ENCODE measurements at regions not wholly inside any gene's neighbourhood (a gene's known extent, or its start where the extent isn't known, plus 50 kb on each side); places are given as distances from the start of the nearest gene placed in this dataset.
"Not testable (repeated sequence)": the region's sequence is repeated elsewhere in the genome, so short reads cannot be mapped to it uniquely, and the experiment has no call there.

DNA sequence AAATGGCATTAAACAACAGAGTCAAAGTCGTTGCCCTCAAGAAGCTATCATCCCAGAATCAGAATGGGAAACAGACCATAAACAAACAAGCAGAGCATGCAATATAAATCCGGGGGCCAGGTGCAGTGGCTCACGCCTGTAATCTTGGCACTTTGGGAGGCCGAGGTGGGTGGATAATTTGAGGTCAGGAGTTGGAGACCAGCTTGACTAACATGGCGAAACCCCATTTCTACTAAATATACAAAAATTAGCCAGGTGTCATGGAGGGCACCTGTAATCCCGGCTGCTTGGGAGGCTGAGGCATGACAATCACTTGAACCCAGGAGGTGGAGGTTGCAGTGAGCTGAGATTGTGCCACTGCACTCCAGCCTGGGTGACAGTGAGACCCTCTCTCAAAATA is 249.8 kb downstream of the CYRIA start:
- not testable (repeated sequence) for DNase-seq (ENCODE audit: extremely low read depth in 1 of 2, low read depth in 1 of 2)

DNA sequence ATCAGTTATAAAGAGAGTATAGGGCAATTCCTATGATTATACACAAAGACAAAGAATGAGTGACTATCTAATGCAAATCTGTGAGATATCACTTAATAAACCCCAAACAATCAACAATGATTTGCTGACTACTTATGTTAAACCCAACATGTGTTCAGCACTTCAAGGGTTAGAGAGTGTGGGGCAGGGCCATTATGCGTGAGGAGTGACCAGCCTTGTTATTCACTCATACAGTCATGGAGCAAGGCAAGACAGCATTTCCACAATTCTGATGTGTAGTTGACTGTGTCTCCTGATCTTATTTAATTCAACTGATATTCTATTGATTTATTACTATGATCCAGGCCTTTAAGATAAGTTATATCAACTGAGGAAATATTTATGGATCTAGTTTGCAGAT is 251.7 kb downstream of the CYRIA start:
- DNase-seq (ENCODE audit: extremely low read depth in 1 of 2, low read depth in 1 of 2), result no peak

DNA sequence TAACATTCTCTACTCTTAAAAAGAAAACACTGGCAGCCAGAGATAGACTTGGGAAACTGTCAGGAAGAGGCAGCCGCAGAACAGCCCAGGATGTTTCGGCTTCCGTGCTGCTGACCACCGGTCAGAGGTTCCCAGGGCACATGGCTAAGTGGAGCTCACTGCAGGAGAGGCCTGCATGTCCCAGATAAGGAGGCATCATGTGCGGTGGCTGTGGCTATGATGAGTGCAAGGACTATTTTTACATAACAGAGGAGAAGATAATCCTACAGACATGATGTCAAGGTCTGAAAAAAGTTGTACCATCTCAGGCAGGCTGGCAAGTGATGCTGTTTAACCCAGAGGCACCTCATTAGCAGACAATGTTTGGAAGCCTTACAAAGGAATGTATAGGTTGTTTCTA is 252.3 kb downstream of the CYRIA start:
- DNase-seq (ENCODE audit: extremely low read depth in 1 of 2, low read depth in 1 of 2), result no peak

DNA sequence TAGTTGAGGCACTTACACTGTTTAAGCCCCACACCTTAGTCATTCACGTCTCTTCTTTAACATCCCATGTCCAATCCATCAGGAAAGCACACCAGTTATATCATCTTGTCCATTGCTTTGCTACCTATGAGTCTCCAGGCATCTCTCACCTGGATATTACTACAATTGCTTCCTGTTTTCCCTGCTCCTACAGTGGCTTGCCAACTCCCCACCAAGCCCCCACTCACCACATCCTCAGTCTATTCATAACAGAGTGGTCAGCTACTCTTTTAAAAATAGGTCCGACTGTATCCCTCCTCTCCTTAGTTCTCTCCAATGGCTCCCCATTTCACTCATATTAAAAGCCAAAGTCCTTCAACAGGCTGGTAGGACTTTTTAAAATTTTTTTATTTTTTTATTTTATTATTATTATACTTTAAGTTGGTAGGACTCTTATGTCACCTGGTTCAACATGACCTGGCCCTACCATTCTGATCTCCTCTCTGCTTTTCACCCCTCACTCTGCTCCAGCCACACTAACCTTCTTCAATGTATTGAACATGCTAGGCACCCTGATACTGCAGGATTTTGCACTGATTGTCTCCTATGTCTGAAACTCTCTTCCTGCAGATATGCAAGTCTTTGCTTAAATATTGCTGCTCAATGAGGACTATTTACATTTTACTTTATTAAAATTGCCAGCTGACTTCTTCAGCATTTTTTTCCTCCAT is 253.2 kb downstream of the CYRIA start:
- no peak for DNase-seq (ENCODE audit: extremely low read depth in 1 of 2, low read depth in 1 of 2)

DNA sequence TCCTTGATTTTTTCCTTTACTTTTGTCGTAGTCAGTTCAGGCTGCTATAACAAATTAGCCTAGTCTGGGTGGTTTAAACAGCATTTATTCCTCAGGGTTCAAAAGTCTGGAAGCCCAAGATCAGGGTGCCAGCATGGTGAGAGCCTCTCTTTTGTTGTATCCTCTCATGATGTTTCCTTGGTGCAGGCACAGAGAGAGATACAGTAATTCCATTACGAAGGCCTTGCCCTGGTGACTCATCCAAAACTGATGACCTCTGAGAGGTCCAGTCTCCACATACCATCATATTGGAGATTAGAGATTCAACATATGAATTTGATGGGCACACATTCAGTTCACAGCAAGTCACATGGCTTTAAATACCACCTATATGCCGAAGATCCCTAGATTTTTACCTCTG is 253.8 kb downstream of the CYRIA start:
- no peak for DNase-seq (ENCODE audit: extremely low read depth in 1 of 2, low read depth in 1 of 2)

DNA sequence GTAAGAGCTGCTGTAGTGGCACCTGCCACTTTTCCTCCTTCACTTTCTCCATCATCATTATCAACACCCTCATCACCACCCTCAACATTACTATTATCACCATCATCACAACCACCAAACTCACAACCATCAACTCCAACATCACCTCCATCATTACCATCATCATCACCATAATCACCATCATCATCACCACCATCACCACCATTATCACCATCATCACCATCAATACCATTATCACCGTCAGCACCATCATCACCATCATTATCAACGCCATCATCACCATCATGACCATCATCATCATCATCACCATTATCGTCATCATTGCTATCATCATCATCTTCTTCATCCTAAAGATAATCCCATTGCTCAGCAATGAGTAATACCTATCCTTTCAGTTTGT is 255.8 kb downstream of the CYRIA start:
- DNase-seq (ENCODE audit: extremely low read depth in 1 of 2, low read depth in 1 of 2), result no peak

DNA sequence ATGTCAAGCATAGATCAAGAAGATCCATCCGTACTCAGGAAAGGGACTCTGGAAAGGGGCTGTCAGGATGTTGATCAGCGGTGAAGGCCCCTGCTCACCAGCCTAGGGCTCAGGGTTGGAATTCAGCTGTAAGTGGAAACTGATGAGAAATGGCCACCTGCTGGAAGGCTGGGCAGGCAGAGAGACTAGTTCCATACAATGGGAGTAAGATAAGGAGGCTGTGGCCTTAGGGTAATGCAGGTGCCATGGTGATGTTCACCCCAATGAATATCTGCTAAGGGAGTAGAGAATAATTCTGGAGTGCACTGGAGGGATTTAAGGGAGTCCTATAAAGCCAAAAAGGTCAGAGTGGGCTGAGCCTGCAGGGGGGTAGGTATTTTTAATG is 256.6 kb downstream of the CYRIA start:
- DNase-seq (ENCODE audit: extremely low read depth in 1 of 2, low read depth in 1 of 2), result no peak

DNA sequence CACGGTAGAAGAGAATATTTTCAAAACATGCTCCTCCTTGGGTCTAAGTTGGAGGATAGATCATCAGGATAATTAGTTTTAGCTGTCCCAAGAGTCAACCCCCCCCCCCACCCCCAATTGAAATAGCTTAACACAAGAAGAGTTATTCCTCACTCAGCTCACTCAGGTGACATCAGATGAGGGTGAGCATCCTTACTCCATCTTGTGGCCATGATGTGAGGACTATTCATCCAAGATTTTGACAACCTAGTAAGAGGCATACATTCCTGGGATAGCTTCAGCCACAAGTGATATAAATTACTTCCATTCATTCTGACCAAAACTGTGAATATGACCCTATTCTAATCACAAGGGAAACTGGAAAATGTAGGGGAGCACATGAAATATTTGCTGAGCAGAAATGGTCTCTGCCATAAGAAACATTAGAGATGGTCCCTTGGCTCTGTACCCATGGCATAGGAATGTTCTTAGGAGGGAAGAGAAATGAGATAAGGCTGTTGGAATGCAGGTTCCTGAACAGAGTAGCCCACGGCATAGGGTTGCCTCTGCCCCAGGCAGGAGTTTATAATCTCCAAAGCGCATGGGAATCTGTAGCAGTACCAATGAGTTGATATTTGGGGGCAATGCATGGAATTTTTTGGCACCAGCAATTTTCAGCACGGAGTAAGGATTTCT is 257.2 kb downstream of the CYRIA start:
- no peak for DNase-seq (ENCODE audit: extremely low read depth in 1 of 2, low read depth in 1 of 2)

DNA sequence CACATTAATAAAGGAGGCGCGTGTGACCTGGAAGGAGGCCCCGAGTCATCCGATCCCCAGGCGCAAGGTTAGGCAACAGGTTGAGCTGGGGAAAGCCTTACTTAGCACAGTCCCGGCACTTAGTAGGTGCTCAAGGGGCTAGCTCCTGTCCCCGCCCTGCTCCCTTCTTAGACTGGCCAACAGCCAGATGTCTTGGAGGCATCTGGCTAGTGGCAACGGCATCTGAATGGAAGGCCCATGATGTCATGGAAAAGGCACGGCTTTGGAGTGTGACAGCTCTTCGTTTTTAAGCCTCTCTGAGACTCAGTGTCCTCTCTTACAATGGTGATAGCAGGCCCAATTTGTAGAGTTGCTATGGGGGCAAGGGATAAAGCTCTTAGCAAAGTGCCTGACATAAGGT is 258.3 kb downstream of the CYRIA start:
- DNase-seq (ENCODE audit: extremely low read depth in 1 of 2, low read depth in 1 of 2), result no peak

DNA sequence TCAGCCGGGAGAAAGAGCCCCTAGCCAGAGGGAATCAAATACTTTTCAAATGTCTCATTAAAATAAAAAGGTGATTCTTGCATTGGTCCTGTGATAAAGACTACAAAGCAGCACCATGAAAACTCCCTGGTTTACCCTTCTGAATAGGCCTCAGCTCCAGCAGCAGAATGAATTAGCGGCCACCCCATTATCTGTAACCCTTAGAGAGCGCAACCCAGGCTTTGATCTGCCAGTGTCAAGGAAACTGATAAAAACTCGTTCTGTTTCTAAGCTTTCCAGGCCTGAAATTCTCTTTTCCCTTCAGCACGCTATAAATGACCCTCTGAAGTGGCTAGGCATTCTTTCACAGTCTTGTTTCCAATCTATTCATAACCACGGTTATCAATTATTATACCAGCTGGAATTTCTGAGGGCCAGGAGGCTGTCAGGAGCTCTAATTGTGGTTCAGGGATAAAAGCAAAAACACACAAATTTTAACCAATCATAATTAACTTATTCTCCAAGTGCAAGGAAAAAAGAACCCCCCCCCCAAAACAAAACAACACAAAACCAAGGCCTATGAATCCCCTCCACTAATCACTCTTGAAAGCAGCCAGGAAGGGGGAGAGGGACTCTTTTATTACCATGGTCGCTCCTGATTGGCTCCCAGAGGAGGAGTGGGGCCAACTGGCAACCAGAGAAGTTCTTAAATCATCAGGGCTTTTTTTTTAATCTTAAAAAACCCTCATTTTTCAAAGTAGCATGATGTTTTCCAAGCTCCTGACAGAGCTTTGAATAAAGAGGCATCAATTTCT is 258.9 kb downstream of the CYRIA start:
- DNase-seq (ENCODE audit: extremely low read depth in 1 of 2, low read depth in 1 of 2), result no peak

DNA sequence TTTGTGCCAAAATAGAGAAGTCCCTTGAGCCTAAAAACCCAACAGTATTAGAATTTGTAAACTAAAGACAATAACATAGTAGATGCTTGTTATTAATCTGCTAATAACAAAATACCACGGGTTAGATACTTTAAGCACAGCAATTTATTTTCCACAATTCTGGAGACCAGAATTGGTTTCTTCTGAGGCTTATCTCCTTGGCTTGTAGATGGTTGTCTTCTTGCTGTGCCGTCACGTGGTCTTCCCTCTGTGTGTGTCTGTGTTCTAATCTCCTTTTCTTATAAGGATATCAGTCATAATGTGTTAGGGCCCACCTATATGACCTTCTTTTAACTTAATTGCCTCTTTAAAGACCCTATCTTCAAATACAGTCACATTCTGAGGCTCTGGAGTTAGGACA is 260.1 kb downstream of the CYRIA start:
- no peak for DNase-seq (ENCODE audit: extremely low read depth in 1 of 2, low read depth in 1 of 2)

DNA sequence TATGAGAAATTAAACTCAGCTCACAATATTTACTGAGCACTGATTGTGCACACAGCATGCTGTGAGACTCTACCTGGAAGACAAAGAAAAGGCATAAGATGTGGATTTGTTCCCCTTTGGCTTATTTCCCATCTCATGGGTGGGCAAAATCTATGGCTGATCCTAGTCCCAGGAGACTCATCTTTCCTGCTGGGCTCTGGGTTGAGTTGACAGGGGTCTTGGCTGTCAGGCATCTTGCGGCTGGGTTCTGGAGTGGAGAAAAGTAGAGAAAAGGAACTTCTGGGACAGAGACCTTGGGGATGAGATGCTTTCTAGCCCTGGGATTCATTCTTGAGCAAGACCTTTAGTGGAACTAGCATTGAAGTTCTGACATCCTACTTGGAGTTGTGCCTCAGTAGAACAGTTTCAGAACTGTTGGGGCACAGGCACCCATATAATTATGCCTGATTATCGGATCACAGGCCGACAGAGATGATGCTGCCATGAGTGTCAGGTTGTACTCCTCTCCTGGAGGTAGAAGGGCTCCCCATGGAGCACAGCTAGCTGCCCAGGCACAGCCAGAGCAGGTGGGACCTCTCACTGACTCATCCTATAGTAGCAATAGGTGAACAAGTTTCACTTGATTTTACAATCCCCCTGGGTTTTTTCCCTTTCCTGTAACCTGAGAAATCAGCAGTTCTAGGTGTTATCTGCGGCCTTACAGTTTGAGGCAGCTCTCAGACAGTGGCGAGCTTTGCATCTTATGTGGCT is 260.9 kb downstream of the CYRIA start:
- no peak for DNase-seq (ENCODE audit: extremely low read depth in 1 of 2, low read depth in 1 of 2)

DNA sequence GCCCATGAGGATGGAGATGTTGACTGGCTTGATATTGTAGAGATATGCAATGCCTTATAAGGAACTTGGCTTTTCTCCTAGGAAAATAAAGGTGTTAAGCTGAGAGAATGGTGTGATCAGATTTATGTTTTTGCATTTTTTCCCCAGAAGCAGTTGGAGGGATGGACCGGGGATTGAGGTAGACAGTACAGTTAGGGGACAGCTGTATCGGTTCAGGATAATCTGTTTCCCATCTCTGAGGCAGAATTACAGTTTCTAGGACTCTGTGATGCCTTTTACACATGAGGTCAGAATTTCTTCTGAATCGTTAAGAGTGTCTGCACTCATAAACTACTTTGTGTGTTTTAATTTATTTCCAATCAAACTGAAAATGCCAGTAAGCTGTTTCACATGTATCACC is 261.5 kb downstream of the CYRIA start:
- no peak for DNase-seq (ENCODE audit: extremely low read depth in 1 of 2, low read depth in 1 of 2)

DNA sequence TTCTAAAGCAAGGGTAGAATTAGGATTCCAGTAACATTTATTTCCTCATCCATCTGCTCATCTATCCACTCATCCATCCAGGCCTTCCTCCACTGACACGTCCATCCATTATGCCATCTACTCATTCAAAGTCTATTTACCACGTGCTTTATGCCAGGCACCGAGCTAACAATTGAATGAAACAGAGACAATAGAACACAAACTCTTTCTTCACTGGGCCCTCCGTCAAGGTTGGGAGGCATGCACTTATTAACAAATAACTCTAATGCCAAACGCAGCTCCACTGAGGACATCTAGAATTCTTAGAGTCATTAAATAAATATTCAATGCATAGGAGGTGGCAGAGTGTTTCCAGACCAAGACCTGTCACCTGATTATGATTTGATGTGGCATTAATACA is 262.7 kb downstream of the CYRIA start:
- DNase-seq (ENCODE audit: extremely low read depth in 1 of 2, low read depth in 1 of 2), result no peak

DNA sequence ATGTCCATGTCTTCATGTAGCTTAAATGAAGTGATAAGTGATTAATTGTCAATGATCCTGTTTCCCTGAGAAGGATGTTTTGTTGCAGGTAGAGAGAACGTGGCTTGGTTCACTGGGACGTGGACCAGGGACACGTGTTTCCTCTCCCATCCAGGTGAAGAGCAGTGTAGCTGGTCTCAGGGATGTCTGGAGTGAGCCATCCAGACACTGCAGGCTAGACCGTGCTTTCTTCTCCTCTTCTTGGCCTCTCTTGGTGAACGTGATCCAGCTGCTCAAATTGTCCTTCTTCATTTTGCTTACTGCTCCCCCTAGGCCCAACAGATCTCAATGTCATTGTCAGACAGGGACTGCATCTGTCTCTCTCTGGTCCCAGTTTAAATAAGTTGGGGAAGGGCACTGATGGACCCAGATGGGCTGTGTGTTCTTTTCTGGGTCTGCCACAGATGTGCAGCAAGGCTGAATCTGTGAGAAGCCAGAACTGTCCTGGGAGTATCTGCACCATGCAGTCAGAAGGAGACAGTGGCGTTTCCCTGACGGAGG is 263.8 kb downstream of the CYRIA start:
- DNase-seq (ENCODE audit: extremely low read depth in 1 of 2, low read depth in 1 of 2), result no peak

DNA sequence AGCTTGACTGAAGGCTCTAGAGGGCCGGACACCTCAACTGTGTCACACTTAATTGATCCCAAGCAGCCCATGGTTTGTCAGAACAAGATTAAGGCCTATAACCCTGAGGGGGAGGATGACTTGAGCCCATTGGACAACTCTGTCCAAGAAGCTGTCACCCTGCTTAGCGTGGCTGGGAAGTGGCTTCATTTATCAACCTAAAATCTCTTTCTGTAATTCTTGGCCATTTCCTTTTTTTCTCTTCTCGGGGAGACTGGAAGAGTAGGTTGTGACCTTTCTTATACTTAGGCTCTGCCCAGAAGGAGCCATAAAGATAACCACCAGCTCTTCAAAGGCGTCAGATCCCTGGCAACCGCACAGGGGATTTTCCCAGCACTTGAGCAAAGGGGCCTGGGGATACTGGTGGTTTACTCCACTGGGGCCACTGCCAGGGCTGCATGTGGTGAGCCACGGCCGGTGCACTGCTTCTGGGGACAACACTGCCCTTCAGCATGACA is 265.5 kb downstream of the CYRIA start:
- no peak for DNase-seq (ENCODE audit: extremely low read depth in 1 of 2, low read depth in 1 of 2)

DNA sequence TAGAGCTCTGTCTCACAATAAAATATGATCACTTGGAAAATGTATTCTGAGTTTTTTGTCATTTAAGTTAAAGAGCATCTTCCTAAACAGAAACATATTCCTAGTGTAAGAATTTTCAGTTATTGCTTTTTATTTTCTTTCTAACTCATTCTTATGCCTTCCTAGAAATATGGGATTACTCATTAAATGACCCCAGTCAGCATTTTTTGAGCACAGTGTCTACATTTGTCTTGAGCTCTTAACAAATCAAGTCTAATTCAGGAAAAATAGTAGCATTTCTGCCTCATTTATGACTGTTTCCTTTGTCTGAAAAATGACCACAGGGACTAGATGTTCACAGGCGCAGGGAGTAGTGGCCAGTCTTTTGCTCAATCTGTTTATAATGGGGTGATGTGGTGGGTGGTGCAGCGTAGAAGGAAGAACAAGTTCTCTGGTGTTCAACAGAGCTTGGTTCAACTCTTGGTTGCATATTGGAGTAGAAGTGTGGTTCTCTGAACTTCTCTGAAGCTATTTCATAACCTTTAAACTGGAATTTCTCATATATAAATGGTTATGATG is 267.1 kb downstream of the CYRIA start:
- no peak for DNase-seq (ENCODE audit: extremely low read depth in 1 of 2, low read depth in 1 of 2)

DNA sequence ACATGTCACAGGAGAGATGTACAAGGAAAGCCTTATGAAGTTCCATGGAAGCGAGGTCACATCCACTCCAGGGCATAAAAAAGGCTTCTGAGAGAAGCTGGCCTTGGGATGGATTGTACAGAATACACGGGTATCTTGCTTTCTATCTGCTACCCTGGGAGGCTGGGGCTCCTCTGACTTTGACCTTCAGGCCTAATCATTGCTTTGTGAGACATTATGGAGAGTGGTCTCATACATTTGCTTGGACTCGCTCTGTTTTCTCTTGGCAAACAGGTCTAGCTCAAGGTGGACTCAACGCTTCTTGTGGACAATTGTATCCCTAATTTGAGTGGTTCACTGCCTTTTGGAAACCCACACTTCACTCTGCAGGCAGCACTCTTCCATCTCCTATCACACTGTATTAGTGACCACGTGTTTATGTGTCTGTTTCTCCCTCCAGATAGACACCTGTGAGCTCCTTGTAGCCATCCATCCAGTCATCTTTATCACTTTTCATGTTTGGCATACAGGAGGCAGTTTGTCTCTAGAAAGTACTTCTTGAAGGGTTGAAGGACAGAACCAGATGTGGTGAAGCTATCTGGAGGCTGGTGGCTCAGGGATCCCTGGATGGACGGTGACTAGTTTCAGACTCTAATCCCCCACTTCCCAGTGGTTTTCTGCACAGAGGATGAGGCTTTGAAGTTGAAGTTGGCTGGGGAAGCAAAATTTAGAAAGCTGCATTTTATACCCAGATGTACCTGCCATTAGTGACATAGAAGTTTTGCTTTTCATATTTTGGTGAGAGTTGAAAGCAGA is 267.8 kb downstream of the CYRIA start:
- no peak for DNase-seq (ENCODE audit: extremely low read depth in 1 of 2, low read depth in 1 of 2)

DNA sequence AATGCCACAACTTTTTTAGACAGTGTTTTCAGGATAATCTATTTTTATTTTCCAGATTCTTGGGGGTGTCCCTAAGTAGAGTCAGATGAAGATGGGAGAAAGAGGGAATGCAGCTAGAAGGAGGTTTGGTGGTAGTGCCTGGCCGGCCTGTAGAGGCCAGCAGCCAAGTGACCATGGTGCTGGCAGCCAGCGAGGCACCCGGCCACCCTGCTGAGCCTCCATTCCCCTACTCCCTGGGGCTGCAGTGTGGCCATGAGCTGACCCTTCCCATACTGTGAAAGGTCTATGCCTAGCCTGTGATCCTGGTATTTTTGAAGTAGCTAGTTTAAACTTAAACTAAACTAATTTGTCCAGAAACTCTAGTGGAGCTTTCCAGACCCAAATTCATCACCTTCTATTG is 268.6 kb downstream of the CYRIA start:
- DNase-seq (ENCODE audit: extremely low read depth in 1 of 2, low read depth in 1 of 2), result no peak

DNA sequence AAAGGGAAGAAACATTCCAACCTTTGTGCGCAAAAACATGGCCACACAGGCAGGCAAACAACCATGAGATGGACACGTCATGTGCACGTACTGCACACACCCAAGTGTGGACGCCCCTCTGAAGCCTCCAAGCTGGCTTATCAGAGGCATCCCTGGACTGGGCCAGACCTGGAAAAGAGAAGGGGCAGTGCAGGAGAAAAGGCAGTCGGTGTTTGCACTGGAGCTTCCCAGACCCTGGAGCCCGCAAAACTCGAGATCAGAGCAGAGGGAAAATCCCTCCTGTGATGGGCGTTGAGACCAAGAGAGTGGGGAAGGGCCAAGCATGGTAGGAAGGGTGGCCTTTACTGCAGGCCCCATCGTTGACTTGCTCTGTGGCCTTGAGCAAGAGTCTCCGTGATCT is 269.5 kb downstream of the CYRIA start:
- no peak for DNase-seq (ENCODE audit: extremely low read depth in 1 of 2, low read depth in 1 of 2)
